GM13977 (cell line): ENCODE measurements at regions not wholly inside any gene's neighbourhood (a gene's known extent, or its start where the extent isn't known, plus 50 kb on each side); places are given as distances from the start of the nearest gene placed in this dataset.

ENCODE experiments used
- DNase-seq: peaks from one replicate; pipeline ENCODE4 v3.0.0; 2012; ENCODE audit warnings: low spot score
- CTCF ChIP-seq: IDR thresholded peaks from 2 replicates; pipeline ENCODE4 v1.5.1; 2012; ENCODE audit warnings: mild to moderate bottlenecking, control low read depth; ENCODE audit not compliant: insufficient read depth; ENCODE audit errors: extremely low read depth, missing control alignments
- in situ Hi-C: fragments of 300-500 bp; cut with MboI; formaldehyde crosslinking; loops from one replicate; pipeline ENCODE4 v1.12.0; 2022; ENCODE audit warnings: low sequenced_read_pairs, low pct_unique_long_range_greater_than_20kb, mixed read lengths, inconsistent platforms; ENCODE audit not compliant: unreplicated experiment

GRCh38 chr15:96807361-96807760 lies 476.9 kb downstream of the NR2F2 start:
- no peak for TF ChIP-seq CTCF
- DNase-seq, result no peak
- in situ Hi-C loops, result no loop called here

GRCh38 chr15:96817900-96818299 lies 487.4 kb downstream of the NR2F2 start:
- in situ Hi-C loops, result no loop called here
- no peak for TF ChIP-seq CTCF

GRCh38 chr15:96818861-96819260 lies 488.4 kb downstream of the NR2F2 start:
- in situ Hi-C loops, result no loop called here
- no peak for TF ChIP-seq CTCF
- no peak for DNase-seq

More at GRCh38 chr15:96817900-96818299, 487.4 kb downstream of the NR2F2 start:
- no peak for DNase-seq

- DNase-seq, result no peak
- TF ChIP-seq CTCF, result no peak
- in situ Hi-C loops, result no loop called here
These were observed 497.5 kb downstream of the NR2F2 start for GRCh38 chr15:96827981-96828380.

- no peak for TF ChIP-seq CTCF
- no peak for DNase-seq
- in situ Hi-C loops, result no loop called here
These were observed 506.9 kb downstream of the NR2F2 start for GRCh38 chr15:96837241-96837970.

GRCh38 chr15:96838081-96838480 lies 507.6 kb downstream of the NR2F2 start:
- DNase-seq, result no peak
- TF ChIP-seq CTCF, result no peak
- in situ Hi-C loops, result no loop called here
